ENCODE measurements at regions not wholly inside any gene's neighbourhood (a gene's known extent, or its start where the extent isn't known, plus 50 kb on each side); places are given as distances from the start of the nearest gene placed in this dataset.
"Not testable (repeated sequence)": the region's sequence is repeated elsewhere in the genome, so short reads cannot be mapped to it uniquely, and the experiment has no call there.

DNA sequence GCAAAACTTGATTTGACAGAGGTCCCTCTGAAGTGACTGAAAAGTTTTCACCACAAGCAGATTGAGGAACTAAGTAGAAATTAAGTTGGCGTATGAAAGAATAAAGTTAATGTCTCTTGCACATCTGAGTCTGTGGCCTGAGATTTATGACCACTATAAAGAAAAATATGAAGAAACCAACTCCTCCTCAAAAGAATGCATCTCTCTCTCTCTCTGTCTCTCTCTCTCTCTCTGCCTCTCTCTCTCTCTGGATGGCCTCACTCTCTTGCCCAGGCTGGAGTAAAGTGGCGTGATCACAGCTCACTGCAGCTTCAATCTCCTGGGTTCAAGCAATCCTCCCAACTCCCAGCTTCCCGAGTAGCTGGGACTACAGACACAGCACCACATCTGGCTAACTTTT lies 55.2 kb downstream of the RPL22L1 start:
- in situ Hi-C loops (cut with MboI; ENCODE audit: low pct_unique_long_range_greater_than_20kb, low sequenced_read_pairs) = loop anchor here (25.0 kb wide), 1 partner anchor 403 kb away; the partner anchor contains the start of gene CLDN11
- no peak for DNase-seq

DNA sequence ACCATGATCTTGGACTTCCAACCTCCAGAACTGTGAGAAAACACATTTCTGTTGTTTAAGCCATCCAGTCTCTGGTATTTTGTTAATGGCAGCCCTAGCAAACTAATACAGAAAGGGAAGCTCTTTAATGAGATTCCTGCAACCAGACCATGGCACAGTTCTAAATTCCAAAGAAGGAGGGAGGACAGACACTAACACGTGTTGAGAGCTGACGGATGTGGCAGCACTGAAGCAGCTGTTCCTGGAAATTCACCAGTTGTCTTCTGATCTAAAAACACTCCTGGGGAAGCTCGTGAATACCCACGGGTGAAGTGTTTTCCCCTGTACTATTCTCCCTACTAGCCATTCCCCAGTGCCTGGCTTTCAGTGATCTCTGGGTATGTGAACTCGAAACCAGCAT lies 56.7 kb downstream of the RPL22L1 start:
- no peak for DNase-seq
- in situ Hi-C loops (cut with MboI; ENCODE audit: low pct_unique_long_range_greater_than_20kb, low sequenced_read_pairs) = loop anchor here (25.0 kb wide), 1 partner anchor 401 kb away; the partner anchor contains the start of gene CLDN11

DNA sequence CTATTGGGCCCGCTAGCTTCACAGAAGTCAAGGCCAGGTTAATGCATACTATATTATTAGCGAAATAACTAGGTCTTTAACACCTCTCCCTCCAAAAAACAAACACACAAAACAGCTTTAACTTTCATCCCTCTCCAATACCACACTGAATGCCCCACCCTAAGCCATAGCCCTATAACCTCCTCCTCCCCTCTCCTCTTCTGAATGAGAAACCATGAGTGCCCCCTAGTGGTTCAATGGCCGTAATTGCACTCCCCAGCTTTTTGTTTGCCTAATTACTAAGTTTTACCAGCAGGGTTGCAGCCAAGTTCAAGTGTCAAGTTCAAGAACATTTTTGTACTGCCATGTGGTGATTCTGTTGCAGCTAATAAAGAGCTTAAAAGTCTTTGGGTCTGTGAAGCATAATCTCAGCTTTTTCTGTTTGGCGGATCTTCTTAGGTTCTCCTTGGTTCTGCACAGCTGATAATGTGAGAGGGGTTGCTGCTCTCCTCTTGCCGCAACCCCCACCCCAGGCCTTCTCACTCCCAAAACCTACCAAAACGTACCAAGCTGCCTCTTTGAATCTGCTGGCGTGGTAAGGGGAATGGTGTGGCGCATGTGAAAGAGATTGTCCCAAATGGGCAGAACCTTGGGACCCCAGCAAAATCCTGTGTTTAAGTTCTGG lies 57.9 kb downstream of the RPL22L1 start:
- DNase-seq = peak; percentile 92
- in situ Hi-C loops (cut with MboI; ENCODE audit: low pct_unique_long_range_greater_than_20kb, low sequenced_read_pairs) = loop anchor here (25.0 kb wide), 1 partner anchor 400 kb away; the partner anchor contains the start of gene CLDN11

DNA sequence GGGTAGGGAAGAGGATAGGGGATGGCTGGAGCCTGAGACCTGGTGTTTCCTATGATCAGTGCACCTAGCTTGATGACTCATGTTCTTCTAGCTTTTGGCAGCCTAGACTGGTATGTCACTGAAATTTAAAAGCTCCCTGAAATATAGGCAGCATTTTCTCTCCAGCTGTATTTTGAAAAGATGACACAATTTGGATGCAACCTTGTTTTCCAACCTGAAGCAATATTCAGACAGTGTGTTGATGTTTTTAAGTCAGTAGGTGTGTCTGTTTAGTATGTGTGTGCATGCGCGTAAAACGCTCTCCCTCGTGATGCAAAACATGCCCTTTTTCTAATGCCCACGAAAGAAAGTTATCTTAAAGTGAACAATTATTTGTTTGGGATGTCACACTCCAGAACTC lies 58.5 kb downstream of the RPL22L1 start:
- no peak for DNase-seq
- in situ Hi-C loops (cut with MboI; ENCODE audit: low pct_unique_long_range_greater_than_20kb, low sequenced_read_pairs) = loop anchor here (25.0 kb wide), 1 partner anchor 399 kb away; the partner anchor contains the start of gene CLDN11

DNA sequence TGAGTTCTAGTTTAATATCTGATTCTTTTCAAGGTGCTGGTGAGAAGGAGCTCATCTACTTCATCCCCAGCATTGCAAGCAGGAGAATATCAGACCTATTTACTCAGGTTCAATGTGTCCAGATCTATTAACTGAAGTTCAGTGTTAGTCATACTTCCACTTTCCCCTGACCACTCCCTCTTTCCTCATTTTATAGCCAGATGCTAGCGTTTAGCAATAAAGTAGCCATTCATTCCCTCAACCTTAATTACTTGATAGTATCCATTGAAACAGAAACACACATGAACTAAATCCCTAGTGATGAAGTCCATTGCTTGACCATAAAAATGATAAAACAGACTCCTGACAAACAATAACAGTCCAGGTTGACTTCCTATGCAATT lies 60.0 kb downstream of the RPL22L1 start:
- in situ Hi-C loops (cut with MboI; ENCODE audit: low pct_unique_long_range_greater_than_20kb, low sequenced_read_pairs) = loop anchor here (25.0 kb wide), 1 partner anchor 398 kb away; the partner anchor contains the start of gene CLDN11
- no peak for DNase-seq

DNA sequence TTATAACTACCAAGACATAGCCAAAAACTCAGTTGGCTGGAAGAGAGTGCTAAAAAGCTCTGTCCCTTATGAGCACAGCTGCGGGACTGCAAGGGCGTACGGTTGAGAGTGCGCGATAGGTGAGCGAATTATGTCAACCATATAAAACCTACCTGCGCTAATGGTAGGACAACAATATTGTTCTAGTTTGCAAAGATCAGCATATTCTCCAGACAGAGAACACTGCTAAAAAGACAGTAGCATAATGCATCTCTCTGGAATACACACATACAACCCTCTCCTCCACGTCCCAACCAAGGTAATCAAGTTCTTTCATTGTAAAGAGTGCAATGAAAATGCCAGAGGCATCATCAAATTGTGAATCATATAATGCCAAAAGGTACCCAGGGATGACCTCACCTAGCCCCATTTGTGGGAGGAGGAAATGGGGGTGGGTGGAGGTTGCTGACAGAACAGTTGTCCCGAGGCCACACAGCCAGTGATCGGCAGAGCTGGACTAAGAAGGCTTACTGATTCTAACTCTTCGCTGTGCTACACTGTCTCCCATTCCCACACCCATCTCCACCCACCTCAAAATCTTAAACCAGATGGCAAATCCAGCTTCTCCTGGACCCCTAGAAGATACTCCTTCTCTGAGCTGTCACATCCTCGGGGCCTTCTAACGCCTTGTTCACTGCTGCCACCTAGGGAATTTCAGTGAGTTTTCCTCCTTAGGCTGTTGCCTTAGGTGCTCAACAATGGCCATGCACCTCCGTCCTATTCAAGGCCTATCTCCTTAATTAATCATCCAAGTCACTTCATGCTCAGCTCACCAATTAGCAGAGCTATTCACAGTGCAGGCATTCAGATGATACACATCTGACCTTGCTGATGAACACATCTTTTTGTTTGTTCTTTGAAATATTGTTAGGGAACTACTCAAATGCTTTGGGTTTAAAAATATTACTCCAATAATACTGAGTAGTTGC lies 60.7 kb downstream of the RPL22L1 start:
- in situ Hi-C loops (cut with MboI; ENCODE audit: low pct_unique_long_range_greater_than_20kb, low sequenced_read_pairs) = loop anchor here (25.0 kb wide), 1 partner anchor 397 kb away; the partner anchor contains the start of gene CLDN11

DNA sequence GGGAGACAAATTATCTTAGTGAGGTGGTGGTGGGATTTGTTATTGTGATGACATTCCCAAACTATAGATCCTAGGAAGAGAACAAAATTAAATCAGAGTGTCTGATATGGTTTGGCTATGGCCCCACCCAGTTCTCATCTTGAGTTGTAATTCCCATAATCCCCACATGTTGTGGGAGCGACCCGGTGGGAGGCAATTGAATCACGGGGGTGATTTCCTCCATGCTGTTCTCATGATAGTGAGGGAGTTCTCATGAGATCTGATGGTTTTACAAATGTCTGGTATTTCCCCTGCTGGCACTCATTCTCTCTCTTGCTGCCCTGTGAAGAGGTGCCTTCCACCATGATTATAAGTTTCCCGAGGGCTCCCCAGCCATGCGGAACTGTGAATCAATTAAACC lies 62.0 kb downstream of the RPL22L1 start:
- no peak for DNase-seq
- in situ Hi-C loops (cut with MboI; ENCODE audit: low pct_unique_long_range_greater_than_20kb, low sequenced_read_pairs) = loop anchor here (25.0 kb wide), 1 partner anchor 396 kb away; the partner anchor contains the start of gene CLDN11

More for the DNA sequence above, 60.7 kb downstream of the RPL22L1 start:
- peak; percentile 27 for DNase-seq

DNA sequence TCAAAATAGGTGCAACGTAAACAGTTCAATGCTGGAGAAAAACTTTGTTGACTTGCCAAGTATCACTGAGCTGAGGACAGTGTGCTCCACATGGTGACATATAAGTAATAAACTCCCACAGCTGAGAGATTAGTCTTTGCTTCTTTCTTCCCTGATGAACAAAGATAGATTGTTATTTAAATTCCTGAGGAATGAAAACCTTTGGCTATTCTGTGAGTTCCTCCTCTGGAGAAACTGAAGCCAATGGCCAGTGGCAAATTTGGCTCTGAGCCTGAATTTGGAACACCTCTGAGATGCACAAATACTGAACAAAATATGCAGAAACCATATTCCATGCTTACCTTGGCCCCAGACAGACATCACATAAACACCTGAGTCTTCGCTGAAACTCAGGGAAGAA lies 63.3 kb downstream of the RPL22L1 start:
- in situ Hi-C loops (cut with MboI; ENCODE audit: low pct_unique_long_range_greater_than_20kb, low sequenced_read_pairs) = loop anchor here (25.0 kb wide), 1 partner anchor 394 kb away; the partner anchor contains the start of gene CLDN11
- no peak for DNase-seq

DNA sequence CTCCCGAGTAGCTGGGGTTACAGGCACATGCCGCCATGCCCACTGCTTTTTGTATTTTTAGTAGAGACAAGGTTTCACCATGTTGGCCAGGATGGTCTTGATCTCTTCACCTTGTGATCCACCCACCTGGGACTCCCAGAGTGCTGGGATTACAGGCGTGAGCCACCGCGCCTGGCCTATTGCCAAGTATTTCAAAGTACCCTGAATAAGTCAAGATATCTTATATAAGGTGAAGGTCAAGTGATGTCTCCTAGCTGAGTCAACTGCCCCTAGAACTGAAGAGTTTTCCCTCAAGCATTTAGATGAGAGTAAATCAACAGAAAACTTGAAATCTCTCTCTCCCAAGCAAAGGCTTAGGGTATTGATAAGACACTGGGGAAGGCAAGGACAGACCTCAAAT lies 63.9 kb downstream of the RPL22L1 start:
- in situ Hi-C loops (cut with MboI; ENCODE audit: low pct_unique_long_range_greater_than_20kb, low sequenced_read_pairs) = loop anchor here (25.0 kb wide), 1 partner anchor 394 kb away; the partner anchor contains the start of gene CLDN11
- no peak for DNase-seq

DNA sequence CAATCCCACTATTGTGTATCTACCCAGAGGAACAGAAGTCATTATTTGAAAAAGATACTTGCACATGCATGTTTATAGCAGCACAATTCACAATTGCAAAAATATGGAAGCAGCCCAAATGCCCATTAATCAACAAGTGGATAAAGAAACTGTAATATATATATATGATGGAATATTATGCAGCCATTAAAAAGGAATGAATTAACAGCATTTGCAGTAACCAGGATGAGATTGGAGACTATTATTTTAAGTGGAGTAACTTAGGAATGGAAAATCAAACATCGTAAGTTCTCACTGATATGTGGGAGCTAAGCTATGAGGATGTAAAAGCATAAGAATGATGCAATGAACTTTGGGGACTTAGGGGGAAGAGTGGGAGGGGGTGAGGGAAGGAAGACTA lies 64.7 kb downstream of the RPL22L1 start:
- in situ Hi-C loops (cut with MboI; ENCODE audit: low pct_unique_long_range_greater_than_20kb, low sequenced_read_pairs) = loop anchor here (25.0 kb wide), 1 partner anchor 393 kb away; the partner anchor contains the start of gene CLDN11
- DNase-seq = not testable (repeated sequence)

DNA sequence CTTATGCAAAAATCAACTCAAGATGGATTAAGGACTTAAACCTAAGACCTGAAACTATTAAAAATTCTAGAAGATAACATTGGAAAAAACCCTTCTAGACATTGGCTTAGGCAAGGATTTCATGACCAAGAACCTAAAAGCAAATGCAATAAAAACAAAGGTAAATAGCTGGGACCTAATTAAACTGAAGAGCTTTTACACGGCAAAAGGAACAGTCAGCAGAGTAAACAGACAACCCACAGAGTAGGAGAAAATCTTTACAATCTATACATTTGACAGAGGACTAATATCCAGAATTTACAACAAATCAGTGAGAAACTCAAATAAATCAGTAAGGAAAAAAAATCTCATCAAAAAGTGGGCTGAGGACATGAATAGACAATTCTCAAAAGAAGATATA lies 65.4 kb downstream of the RPL22L1 start:
- in situ Hi-C loops (cut with MboI; ENCODE audit: low pct_unique_long_range_greater_than_20kb, low sequenced_read_pairs) = loop anchor here (25.0 kb wide), 1 partner anchor 392 kb away; the partner anchor contains the start of gene CLDN11
- not testable (repeated sequence) for DNase-seq

DNA sequence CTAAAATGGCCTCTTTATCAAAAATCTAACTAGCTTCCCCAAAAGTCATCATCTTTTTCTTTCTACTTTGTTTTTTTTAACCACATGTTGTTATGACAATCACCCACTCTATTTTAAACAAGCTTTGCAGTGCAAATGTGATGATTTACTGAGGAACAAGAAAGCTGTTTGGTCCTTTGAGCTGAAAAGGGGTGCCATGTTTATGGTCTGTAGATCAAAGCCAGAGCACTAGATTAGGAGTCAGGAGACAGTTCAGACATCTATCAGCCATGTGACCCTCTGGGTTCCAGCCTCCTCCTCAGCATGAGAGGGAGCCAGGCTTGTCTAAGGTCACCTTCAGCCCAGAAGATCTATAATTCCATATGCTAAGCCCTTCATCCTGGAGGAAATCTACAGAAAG lies 65.9 kb downstream of the RPL22L1 start:
- in situ Hi-C loops (cut with MboI; ENCODE audit: low pct_unique_long_range_greater_than_20kb, low sequenced_read_pairs) = loop anchor here (25.0 kb wide), 1 partner anchor 392 kb away; the partner anchor contains the start of gene CLDN11
- no peak for DNase-seq

DNA sequence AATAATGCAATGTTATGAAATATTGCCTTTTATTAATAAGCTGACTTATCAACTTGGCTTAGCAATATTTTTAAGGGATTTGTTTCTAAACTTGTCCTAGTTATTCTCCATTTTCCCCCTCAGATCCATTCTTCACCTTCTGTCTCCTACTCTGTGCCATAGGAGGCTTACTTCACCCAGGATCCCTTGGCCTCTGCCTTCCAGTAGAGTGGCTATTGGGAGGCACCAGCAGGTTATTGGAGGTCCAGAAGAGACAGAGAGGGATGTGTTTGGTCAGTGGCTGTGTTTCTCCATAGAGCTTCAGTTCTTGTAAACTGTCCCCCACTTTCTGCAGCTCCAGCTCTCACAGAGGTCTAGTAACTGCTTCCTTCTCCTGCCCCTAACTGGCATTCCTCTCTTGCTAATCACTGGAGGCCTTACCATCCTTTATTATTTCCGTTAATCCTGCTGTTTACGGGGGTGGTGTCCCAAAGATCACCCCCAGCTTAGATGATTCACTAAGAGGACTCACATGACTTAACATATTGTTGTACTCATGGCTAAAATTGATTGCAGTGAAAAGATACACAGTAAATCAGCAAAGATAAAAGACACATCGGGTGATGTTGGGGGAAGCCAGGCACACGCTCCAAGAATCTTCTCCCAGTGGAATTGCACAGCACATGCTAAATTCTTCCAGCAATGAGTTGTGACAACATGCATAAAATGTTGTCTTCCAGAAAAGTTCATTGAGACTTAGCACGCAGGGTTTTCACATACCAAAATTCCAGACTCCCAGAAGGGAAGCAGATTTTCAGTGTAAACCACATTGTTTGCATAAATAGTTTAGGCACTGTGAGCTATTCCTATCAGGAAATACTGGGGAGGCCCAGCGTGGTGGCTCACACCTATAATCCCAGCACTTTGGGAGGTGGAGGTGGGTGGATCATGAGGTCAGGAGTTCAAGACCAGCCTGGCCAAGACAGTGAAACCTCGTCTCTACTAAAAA lies 67.5 kb downstream of the RPL22L1 start:
- DNase-seq = no peak
- in situ Hi-C loops (cut with MboI; ENCODE audit: low pct_unique_long_range_greater_than_20kb, low sequenced_read_pairs) = loop anchor here (25.0 kb wide), 1 partner anchor 390 kb away; the partner anchor contains the start of gene CLDN11

DNA sequence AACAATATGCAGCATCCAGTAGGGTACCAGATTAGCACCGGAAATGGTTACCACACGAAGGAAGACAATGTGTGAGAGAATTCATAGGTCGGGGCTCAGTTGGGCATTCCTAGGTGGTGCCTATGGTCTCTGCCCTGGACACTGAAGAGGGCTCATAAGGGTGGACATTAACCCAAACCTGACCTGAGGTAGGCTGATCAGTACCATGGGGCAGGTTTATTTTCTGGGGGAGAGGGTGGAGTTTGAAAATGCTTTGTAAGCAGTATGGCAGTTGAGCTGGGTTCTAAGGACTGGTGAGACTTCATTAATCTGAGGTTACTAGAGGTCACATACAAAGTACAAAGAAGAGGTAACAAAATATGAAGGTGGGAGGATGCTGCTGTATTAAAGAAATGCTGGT lies 68.4 kb downstream of the RPL22L1 start:
- in situ Hi-C loops (cut with MboI; ENCODE audit: low pct_unique_long_range_greater_than_20kb, low sequenced_read_pairs) = loop anchor here (25.0 kb wide), 1 partner anchor 389 kb away; the partner anchor contains the start of gene CLDN11

DNA sequence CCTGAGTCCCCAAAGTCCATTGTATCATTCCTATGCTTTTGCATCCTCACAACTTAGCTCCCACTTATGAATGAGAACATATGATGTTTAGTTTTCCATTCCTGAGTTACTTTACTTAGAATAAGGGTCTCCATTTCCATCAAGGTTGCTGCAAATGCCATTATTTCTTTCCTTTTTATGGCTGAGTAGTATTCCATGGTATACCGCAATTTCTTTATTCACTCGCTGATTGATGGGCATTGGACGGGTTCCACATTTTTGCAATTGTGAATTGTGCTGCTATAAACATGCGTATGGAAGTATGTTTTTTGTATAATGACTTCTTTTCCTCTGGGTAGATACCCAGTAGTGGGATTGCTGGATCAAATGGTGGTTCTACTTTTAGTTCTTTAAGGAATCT lies 69.7 kb downstream of the RPL22L1 start:
- not testable (repeated sequence) for DNase-seq
- in situ Hi-C loops (cut with MboI; ENCODE audit: low pct_unique_long_range_greater_than_20kb, low sequenced_read_pairs) = loop anchor here (25.0 kb wide), 1 partner anchor 388 kb away; the partner anchor contains the start of gene CLDN11

More for the DNA sequence above, 68.4 kb downstream of the RPL22L1 start:
- no peak for DNase-seq

DNA sequence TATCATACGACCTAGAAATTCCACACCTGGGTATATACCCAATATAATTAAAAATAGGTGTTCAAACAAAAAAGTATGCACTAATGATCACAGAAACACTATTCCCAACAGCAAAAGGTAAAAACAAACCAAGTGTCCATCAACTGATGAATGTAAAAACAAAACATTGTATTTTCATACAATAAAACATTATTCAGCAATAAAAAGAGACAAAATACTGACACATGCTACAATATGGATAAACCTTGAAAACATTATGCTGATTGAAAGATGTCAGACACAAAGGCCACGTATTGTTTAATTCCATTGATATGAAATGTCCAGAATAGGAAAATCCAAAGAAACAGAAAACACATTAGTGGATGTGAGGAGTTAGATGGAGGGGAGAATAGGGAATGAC lies 71.0 kb downstream of the RPL22L1 start:
- in situ Hi-C loops (cut with MboI; ENCODE audit: low pct_unique_long_range_greater_than_20kb, low sequenced_read_pairs) = no loop called here
- DNase-seq = no peak

DNA sequence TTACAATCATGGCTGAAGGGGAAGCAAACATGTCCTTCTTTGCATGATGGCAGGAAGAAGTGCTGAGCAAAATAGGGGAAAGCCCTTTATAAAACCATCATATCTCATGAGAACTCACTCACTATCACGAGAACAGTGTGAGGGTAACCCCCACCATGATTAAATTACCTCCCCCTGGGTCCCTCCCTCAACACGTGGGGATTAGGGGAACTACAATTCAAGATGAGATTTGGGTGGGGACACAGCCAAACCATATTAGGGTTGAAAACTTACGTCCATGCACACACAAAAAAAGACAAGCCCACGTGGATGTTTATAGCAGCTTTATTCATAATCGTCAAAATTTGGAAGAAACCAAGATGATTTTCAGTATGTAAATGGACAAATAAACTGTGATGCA lies 72.3 kb downstream of the RPL22L1 start:
- no peak for DNase-seq
- in situ Hi-C loops (cut with MboI; ENCODE audit: low pct_unique_long_range_greater_than_20kb, low sequenced_read_pairs) = no loop called here

DNA sequence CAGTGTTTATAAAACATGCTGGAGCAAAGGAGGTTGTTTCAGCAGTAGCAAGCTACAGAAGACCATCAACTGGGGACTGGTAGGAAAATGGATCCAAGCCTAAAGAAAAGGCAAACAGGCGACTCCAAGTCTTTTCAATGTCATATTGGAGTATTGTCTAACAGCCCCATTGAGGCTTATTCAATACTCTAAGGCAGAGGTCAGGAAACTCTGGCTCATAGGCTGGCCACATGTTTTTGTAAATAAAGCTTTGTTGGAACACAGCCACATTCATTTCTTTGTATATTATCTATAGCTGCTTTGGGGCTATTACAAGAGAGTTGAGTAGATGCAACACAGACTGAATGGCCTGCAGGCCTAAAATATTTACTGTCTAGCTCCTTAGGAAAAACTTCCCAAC lies 77.5 kb downstream of the RPL22L1 start:
- in situ Hi-C loops (cut with MboI; ENCODE audit: low pct_unique_long_range_greater_than_20kb, low sequenced_read_pairs) = no loop called here
- DNase-seq = no peak

Data from KBM-7 (cell line).